Right kidney (tissue), 1 donor: ENCODE measurements at regions not wholly inside any gene's neighbourhood (a gene's known extent, or its start where the extent isn't known, plus 50 kb on each side); places are given as distances from the start of the nearest gene placed in this dataset.
"Not testable (repeated sequence)": the region's sequence is repeated elsewhere in the genome, so short reads cannot be mapped to it uniquely, and the experiment has no call there.

ENCODE experiments used
- DNase-seq: peaks from one replicate; pipeline ENCODE4 v3.0.0-alpha.2; 2016

DNA sequence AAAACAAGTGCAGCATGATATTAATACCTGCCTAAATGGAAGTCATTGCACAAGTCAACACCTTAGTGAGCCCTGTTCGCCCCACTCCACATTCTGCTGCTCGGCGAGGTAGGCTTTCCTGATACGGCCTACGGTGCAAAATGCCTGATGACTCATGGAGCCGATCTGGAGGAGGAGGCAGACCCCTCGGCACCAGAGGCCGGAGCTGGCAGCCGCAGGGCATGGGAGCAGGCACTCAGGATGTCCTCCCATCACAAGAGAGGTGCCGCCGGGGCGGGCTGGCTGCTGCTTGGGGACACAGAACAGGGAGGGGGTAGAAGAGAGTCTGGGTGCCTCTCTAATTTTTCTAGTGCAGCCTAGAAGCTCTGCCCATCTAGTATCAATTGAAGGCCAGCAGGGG, 418.5 kb upstream of the MGMT start:
- DNase-seq, result no peak

DNA sequence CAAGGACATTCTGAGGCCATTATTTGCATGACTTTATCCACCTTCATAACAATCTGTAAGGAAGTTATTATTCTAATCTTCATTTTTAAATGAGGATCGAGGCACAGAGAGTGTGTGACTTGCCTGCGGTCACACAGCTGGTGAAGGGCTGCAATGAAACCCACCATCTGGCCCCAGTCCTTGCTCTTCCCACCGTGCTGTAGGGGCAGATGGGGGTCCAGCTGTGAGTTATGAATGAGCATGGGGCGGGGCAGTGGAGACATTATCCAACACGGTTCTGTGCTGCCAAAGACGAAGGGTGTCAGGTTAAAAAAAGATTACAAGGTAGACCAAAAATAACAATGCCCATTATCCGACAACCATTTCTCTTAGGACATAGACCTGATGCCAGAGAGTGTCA, 417.5 kb upstream of the MGMT start:
- no peak for DNase-seq

DNA sequence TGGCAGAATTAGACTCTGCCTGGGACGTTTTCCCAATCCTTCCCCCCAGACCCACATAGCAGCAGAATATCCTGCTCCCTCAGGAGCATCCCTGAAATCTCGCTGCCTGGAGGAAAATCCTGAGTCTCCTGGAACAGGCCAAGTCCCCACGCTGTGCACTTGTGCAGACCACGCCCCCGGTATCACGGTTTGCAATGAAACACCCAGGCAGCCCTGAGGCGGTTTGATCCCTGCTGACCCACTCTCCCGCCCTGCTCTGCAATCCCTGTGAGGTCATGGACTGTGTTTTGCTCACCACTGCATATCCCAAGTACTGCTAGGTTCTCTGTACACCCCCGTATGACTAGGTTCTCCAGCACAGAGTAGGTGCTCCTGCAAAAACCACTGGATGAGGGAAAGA, 411.8 kb upstream of the MGMT start:
- no peak for DNase-seq

DNA sequence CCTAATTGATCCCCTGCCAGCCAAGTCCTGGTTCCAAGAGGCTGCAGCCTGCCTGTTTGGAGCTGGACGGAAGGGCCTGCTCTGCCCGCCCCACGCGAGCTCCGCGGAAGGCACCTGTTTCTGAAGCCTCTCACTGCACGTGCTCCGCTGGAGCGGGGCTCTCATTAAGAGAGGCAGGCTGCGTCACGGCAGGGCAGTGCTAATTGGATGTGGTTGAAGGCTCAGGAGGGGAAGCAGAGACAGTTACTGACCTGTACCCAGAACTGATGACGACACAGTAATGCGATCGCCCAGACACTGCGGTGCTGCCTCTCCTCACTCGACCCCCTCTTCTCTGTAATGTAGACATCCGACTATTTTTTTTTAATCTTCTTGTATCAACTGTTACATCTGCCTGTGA, 411.1 kb upstream of the MGMT start:
- peak; percentile 61 for DNase-seq

DNA sequence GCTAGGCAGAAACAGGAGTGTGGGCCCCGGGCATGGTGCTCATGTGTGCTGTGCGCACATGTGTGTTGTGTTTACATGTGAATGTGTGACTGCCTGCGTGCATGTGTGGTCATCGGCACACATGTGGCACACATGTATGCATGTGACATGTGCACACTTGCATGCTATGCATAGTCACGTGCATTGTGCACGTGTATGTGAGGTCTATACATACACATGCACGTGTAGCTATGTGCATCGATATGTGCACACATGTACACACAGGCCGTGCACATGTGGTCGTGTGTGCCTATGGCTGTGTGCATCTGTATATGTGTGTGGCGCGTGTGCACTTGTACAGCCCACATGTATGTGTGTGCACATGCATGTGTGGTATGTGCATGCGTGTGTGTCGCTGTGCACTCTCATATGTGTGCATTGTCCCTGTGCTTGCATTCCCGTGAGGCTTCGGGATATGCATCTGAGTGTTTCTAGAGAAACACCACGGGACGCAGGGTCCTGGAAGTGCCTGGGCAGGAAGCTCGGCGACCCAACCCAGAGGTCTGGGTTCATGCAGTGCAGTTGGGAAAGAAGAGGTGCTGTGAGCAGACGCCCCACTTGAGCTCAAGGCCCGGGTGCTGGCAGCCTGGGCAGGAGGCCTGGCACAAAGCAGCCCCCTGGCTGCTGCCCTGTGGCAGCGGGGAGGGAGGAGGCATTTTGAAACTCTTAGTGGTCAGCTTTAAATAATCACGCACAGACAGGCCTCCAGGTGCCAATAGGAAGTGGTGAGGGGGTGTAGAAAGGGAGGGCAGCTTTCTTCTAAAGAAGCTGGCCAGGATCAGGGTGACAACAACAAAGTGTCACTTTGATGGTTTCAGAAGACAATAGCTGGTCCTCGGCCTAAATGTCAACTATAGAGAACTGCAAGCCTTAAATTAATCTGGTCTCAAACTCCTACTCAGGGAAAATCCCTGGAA, 410.0 kb upstream of the MGMT start:
- DNase-seq, result no peak

DNA sequence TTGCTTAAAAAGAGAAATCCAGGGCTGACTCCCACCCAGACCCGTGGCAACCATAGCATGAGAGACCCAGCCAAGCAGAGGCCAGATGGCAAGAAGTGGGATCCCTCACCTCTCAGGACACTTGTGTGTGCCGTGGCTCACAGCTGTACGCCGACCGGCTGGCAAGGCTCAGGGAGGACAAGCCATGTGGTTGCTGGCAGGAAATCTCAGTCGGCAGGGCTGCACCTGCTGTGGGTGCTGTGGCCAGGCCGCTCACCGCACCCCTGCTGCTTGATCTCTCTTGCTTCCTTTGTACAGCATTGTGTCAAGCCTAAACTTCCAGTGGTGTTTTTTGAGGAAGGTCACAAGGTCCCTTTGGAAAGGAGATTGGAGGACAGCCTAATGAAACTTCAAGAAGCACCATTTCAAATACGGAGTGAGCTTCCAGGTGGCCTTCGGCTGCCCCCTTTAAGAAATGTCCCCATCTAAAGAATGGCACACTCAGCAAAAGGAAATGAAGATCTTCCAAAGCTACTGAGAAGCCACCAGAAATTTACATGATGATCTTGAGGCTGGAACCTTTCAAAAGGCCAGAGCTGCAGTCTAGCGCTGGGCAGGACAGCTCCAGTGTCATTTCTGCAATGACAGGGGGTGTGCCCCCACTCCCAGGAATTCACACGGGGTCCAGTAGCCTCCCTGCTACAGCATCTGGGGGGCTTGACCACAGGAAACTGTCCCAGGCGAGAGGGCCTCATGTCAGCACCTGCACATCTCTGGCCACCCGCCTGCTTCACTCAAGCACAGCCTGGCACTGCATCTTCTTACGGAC, 409.0 kb upstream of the MGMT start:
- no peak for DNase-seq

DNA sequence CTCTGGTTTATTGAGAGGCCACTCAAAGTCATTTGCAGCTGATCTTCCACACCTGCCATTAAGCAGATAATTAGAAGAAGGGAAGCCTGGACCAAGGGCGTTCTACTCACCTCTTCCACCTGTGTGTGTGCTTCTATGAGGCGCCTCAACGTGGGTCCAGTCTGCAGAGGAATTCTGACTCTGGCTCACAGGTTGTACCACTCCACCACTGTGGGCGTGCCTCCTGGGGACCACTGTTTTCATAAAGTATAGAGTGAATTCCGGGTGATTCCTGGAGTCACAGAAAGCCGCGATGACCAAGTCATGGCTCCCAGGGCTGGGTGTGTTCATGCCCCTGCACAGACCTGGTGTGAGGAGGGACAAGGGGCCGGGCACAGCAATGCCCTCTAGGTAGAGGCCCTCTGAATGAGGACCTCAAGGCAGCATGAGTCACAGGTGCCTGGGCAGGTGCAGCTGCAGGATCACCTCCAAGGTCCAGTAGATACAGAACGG, 408.3 kb upstream of the MGMT start:
- no peak for DNase-seq

DNA sequence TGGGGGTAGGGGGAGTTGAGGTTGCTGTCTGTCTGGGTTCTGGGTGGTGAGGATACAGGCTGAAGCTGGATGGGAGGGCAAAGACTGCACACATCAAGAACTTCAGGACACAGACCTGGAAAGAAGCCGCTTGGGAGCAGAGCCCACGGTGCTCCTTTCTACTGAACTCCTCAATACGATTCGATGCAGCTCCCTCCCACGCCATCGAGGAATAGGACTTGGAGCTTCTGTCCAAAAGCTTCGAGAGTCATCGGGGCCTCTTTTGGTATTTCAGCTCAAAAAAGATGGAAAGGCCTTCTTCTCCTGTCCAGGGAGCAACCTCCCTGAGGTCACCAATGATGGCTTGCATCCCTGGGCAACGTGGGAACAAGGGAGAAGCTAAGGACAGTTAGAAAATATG, 407.1 kb upstream of the MGMT start:
- no peak for DNase-seq

DNA sequence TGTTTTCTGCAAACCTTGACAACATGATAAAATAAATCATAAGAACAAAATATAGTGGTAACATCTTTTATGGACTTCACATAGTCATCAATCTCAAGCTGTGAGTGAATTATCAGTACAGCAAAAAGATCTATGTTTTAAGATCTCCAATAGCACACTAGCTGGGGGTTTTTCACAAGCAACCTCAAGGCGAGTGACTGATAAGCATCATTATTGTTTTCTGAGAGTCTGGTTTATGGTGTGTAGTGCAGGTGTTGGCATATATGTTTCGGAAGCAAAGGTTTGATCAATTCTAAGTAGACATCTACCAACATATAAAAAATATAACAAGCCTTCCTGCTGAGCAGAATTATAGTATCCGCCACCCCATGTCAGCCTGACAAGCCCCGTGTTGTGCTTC, 403.8 kb upstream of the MGMT start:
- DNase-seq, result no peak

DNA sequence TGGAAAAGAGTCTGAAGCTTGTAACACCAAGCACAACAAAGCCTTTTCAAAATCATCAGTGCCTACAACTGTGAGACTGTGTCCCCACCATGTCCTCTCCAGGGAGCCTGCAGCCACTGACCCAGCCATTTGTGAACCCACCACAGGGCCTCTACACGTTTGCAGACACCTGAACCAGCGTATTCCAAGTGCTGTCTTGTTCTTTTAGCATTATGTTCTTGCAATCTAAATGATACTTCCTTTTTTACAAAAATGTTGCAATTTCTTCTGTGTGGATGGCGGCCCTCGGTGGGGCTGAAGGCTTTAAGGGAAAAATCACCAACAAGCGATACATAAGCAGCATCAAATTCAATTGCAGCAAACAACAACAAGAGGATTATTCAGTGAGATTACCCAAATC, 403.2 kb upstream of the MGMT start:
- DNase-seq, result no peak

DNA sequence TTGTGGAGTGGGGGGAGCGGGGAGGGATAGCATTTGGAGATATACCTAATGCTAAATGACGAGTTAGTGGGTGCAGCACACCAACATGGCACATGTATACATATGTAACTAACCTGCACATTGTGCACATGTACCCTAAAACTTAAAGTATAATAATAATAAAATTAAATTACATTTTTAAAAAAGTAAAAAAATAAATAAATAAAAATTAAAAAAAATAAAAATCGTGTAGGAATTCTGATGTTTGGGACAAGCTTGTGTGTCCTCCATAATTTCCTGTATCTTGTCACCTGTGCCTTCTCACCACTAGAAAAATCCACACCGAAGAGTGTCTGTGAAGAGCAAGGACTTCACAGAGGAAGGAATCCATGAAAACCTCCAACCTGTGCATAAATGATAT, 400.5 kb upstream of the MGMT start:
- DNase-seq, result not testable (repeated sequence)

DNA sequence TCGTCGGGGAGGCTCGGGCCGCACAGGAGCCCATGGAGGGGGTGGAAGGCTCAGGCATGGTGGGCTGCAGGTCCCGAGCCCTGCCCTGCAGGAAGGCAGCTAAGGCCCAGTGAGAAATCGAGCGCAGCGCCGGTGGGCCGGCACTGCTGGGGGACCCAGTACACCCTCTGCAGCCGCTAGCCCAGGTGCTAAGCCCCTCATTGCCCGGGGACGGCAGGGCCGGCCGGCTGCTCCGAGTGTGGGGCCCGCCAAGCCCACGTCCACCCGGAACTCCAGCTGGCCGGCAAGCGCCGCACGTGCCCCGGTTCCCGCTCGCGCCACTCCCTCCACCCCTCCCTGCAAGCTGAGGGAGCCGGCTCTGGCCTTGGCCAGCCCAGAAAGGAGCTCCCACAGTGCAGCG, 395.6 kb upstream of the MGMT start:
- DNase-seq, result not testable (repeated sequence)

DNA sequence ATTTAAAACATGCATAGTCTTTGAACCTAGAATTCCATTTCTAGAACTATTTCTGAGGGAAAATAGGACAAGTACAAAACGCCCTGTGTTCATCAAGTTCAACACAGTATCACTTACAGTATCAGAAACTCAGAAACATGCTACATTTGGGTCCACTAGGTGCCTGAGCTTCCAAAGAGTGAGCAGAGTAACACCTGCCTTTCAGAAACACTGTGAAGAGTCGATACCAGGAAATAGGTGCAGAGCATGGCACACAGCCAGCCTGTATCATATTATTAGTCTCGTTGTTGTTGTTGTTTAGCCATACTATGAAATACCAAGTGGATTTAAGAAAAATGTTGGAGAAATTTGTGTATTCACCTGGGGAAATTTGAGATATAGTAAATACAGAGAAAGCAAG, 392.1 kb upstream of the MGMT start:
- no peak for DNase-seq

DNA sequence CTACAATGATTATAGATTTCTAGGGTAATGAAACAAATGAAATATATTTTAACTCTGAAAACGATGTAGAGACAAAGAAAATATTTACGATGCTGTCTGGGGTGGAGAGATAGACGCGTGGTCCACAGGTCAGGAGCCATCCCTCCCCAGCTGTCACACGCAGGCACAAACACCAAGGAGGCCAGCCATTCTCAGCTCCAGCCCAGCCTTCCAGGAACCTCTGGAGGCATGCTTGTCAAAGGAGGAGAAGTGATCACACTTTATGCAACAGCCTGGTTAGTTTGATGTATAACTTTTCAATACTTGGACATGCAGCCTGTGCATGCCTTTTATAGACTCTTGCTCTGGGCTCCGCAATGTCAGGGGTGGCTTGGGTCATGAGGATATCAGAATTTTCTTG, 391.5 kb upstream of the MGMT start:
- no peak for DNase-seq

DNA sequence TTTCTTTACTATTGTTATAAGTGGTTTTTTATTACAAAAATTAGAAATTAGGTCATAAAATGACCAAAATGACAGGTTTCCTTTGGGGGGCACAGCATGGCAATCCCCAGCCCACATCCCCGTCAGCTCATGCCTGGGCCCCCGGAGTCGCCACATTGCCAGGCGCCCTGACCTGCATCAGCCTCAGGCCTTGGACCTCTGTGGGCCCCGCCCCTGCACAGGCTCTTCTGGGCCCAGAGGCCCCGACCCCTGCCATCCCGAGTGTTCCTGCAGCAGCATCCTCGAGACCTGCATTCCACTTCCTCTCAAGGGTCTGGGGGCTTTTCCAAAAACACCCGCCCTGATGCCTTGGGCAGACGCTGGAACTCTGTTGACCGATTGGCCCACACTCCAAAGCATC, 391.1 kb upstream of the MGMT start:
- DNase-seq, result no peak

DNA sequence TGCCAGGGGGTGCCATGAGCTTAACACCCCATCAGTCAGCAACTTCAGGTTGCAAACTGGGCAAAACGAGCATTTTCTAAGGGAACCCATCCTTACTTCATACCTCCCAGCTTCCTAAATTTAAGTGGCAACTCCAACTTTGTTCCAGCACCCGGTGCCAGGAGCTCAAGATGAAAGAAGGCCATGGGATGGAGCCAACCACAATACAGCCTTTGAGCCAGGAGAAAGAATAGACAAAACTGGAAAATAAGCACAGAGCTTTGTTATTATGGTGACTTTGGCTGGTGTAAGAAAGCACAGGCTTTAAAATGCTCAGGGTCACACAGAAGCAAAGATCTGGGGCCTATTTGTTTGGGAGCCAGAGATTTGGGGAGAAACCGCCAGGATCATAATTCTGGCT, 388.7 kb upstream of the MGMT start:
- no peak for DNase-seq

DNA sequence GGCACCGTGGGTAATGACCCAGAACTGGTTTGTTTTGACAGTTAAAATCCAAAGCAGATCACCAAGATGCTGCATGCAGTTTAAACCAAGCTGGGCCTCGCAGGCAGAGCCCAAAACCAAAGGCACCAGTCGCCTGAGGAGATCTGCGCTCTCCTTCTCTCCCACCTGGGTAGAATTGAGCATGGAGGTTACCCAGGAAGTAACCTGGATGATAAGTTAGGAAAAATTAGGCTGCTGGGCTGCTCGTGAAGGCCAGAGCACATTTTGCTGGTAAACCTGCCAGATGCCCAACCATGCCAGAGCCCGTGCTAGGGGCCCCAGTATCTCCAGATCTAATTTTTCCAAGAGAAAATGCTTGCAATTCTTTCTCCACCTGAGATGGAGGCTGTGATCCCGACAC, 388.3 kb upstream of the MGMT start:
- no peak for DNase-seq

DNA sequence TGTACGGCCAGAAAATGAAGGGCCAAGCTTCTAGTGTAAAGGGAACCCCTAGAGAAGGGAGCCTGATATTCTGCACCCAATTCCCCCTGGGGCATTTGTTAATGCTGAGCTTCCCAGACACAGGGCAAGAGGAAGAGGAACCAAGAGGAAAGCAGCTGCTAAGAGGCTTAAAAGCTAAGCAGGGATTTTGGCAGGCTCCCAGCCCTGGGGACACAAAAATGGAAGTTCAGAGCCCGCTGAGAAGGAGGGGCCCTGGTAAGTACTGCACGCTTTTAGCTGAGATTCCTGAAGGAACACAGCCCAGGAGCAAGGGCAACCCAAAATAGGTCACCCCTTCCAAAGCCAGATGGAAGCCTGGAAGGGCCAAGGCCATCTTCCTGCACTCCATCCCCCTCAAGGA, 387.3 kb upstream of the MGMT start:
- DNase-seq, result no peak

DNA sequence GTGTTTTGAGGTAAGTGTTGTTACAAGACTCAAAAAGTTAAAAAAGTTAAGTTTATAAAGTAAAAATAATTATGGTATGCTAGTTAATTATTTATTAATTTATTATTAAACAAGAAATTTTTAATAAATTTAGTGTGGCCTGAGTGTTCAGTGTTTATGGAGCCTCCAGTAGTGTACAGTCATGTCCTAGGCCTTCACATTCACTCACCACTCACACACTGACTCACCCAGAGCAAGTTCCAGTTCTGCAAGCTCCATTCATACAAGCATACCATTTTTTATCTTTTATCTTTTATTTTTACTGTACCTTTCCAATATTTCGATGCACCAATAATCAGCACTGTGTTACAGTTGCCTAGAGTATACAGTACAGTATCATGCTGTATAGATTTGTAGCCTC, 381.2 kb upstream of the MGMT start:
- DNase-seq, result no peak

DNA sequence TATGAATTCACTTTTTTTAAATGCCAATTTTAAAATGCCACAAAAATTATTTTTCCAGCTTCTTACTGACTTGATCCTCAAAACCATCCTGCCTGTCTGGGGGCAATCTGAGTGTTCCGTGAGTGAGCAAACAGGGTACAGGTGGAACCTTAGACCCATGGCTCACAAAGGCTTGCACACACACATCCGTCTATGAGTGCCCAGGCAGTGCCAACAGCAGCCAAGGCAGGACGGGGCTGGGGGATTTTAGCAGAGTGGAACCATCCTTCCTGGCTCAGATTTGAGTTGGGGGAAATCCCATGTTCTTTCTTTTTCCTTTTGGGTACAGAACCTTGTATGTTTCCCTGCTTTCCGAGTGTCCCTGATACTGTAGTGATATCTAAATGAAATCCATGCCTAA, 377.7 kb upstream of the MGMT start:
- DNase-seq, result no peak

DNA sequence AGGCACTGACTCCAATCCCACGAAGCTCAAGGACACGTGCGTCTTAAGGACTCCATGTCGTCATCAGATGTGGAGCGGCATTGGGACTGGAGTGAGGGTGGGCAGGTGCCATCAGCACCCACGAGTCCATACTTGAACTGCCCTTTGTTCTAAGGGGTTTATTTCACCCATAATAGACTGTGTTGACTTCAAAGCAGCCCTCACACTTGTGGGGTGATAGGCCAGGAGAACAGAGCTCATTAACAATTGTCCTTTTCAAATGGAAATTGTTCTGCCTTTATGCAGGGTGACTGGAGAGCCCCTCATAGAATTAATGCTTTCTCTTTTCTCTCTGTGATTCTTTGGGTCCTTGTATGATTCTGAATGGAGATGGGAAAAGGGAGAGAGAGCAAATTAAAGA, 376.9 kb upstream of the MGMT start:
- DNase-seq, result no peak

DNA sequence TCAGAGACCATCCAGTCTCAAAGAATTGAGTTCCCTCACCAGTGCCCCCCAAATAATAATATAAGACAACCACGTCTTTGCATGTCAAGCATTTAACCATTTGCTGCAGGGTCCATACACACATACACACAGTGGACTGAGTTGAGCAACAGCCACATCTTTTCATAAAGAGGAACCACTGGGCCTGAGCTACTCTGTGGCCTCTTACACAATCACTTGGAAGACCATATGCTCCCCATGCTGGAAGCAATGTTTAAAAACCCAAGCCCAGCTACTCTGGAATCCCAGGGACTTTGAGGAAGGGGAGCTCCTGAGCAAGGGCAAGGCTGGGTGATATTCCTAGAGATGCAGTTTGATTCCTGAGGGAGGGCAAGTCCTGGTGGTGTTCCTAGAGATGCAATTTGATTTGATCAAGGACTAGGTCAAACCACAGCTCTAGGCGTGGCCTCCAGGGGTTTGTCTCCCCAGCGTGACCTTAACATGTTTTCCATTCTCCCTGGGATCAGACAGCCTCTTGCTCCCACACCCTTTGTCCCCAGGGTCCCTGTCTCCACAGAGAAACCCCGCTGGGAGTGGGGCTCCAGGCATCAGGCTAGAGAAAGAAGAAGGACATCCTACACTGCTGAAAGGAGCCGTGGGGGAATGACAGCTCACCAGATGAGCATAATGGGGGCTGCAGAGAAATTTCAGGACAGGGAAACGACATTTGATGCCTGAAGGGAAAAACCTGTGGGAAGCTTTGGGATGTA, 376.2 kb upstream of the MGMT start:
- DNase-seq, result no peak

DNA sequence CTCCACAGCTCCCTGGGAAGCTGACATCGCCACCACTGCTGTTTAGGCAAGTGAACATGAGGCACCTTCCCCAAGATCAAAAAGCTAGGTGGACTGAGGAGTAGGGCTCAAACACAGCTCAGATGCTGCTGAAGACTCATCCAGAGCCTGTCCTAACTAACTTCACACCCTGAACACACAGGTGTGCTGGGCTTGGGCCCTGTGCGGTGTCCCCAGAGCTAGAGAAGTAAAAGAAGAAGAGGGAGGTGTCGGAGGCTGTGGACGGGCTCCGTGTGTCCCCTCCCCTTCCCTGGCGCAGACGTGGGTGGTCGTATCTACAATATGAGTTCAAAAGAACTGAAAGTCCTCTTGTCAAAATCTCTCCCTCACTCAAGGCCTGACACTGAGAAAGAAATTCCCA, 373.4 kb upstream of the MGMT start:
- no peak for DNase-seq
